ENCODE measurements at regions not wholly inside any gene's neighbourhood (a gene's known extent, or its start where the extent isn't known, plus 50 kb on each side); places are given as distances from the start of the nearest gene placed in this dataset.

DNA sequence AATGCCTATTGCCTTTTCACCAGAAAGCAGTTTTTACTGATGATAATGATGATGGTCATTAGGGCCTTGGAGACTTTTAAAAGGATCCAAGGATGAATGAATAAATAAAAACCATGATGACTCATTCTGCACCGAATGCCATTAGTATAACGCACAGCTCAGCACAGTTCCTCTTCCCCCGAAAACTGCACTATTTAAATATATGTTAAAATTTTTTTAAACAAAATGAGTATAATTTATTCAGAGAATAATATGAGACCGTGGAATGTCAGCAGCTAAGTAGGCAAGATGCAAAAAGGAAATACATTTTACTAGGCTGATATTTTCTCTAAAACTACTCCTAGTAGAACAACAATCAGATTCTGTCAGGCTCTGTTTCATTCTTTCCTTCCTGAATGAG, 83.4 kb upstream of the NANOGP8 start:
- no peak for TF ChIP-seq GATA3 (IDR thresholded peaks at IDR 0.05; ENCODE audit: low read depth, low read length)
- no peak for TF ChIP-seq GATA2 (IDR thresholded peaks at IDR 0.05; ENCODE audit: low read depth, low read length)

All from SH-SY5Y (cell line).